K562 (cell line): ENCODE measurements at regions not wholly inside any gene's neighbourhood (a gene's known extent, or its start where the extent isn't known, plus 50 kb on each side); places are given as distances from the start of the nearest gene placed in this dataset.

Experiments used
- ATAC-seq: fragments of 200-7000 bp; cut with Tn5 transposase; 3 replicates; pipeline ENCODE4 v1.9.1; 2020; ENCODE audit warnings: moderate library complexity
- BruUV-seq: library from RNA; stranded (reverse); fragments of 400-500 nt; replicated peaks from 2 replicates; lab custom pipeline; 2021; lab: Mats Ljungman, UMichigan
- CTCF ChIA-PET: fragments of 300-600 bp; formaldehyde crosslinking; extraction: SDS; loops from one replicate; lab custom pipeline; 2021; ENCODE audit warnings: low intra/inter-chr PET ratio; lab: Yijun Ruan, JAX
- POLR2A ChIA-PET: fragments of 300-600, 350-650 bp; sonication (Branson Sonifier 250); formaldehyde crosslinking; extraction: SDS; loops from one replicate; lab custom pipeline; 2021; ENCODE audit warnings: antibody characterized with exemption, inconsistent platforms; lab: Yijun Ruan, JAX
- DNase-seq, 4 experiments: peaks; one replicate each; pipeline versions ENCODE4 v3.0.0 to v3.0.0-alpha.2; 2011 to 2018; ENCODE audit warnings: low spot score in 3 of 4, mixed read lengths in 3 of 4; ENCODE audit errors: extremely low read depth in 1 of 4
- FAIRE-seq: peaks from 2 replicates; lab custom pipeline; 2011; peaks lifted over from hg19 to GRCh38; lab: Jason Lieb, UNC
- H2AFZ ChIP-seq: 2 replicates; pipeline ENCODE4 v1.6.0; 2011; ENCODE audit warnings: low read depth, low read length, control low read depth, inconsistent platforms
- H3K27ac ChIP-seq: fragments of 200-600 bp; 3 replicates; pipeline ENCODE4 v1.8.0; 2011; ENCODE audit warnings: low read depth, mild to moderate bottlenecking, control low read depth, inconsistent platforms, low read length, moderate library complexity, mixed read lengths; ENCODE audit errors: extremely low read depth
- H3K27me3 ChIP-seq, 2 experiments: fragments of 300-600 bp in 1 of 2; 2 replicates in 1 of 2; 3 replicates in 1 of 2; pipeline versions ENCODE4 v1.6.0 to v1.8.0; 2011; ENCODE audit warnings: inconsistent platforms in 2 of 2, low read length in 2 of 2, mild to moderate bottlenecking in 1 of 2, mixed read lengths in 1 of 2, moderate library complexity in 1 of 2; ENCODE audit not compliant: control insufficient read depth in 2 of 2, insufficient read depth in 2 of 2
- H3K36me3 ChIP-seq: fragments of 300-600 bp; 3 replicates; pipeline ENCODE4 v1.8.0; 2011; ENCODE audit warnings: mild to moderate bottlenecking, low read length, inconsistent platforms; ENCODE audit not compliant: control insufficient read depth, insufficient read depth
- H3K4me1 ChIP-seq, 2 experiments: fragments of 200-600 bp in 1 of 2; replicated peaks in 1 of 2; 2 replicates in 1 of 2; 3 replicates in 1 of 2; pipeline versions ENCODE4 v1.5.1 to v1.8.0; 2011; ENCODE audit warnings: inconsistent platforms in 2 of 2, low read length in 2 of 2, mild to moderate bottlenecking in 1 of 2, mixed read lengths in 1 of 2, moderate library complexity in 1 of 2; ENCODE audit not compliant: control insufficient read depth in 2 of 2, insufficient read depth in 2 of 2
- H3K4me2 ChIP-seq: 2 replicates; pipeline ENCODE4 v1.6.1; 2011; ENCODE audit warnings: low read length, control low read depth, inconsistent platforms, mixed read lengths; ENCODE audit not compliant: insufficient read depth
- H3K4me3 ChIP-seq: fragments of 200-600 bp; sonication (generic), shearing (Covaris generic); 2 replicates; pipeline ENCODE4 v1.5.1; 2016; ENCODE audit warnings: control low read depth, inconsistent platforms
- H3K79me2 ChIP-seq: fragments of 200-600 bp; 3 replicates; pipeline ENCODE4 v1.8.0; 2011; ENCODE audit warnings: low read length, inconsistent platforms; ENCODE audit not compliant: control insufficient read depth, insufficient read depth
- H3K9ac ChIP-seq, 2 experiments: 2 replicates each; pipeline versions ENCODE4 v1.6.0 to v1.6.1; 2011; ENCODE audit warnings: low read depth in 2 of 2, low read length in 2 of 2, control low read depth in 1 of 2, inconsistent platforms in 1 of 2, mild to moderate bottlenecking in 1 of 2, mixed read lengths in 1 of 2; ENCODE audit not compliant: insufficient read depth in 1 of 2
- H3K9me1 ChIP-seq: one replicate; pipeline ENCODE4 v1.6.0; 2011; ENCODE audit warnings: inconsistent platforms, mild to moderate bottlenecking, low read length, moderate library complexity; ENCODE audit not compliant: control insufficient read depth, insufficient read depth
- H3K9me3 ChIP-seq: replicated peaks from 2 replicates; pipeline ENCODE4 v1.5.1; 2011; ENCODE audit warnings: low read depth, low read length, inconsistent platforms; ENCODE audit not compliant: control insufficient read depth, insufficient read depth
- H4K20me1 ChIP-seq: replicated peaks from 2 replicates; pipeline ENCODE4 v1.6.1; 2011; ENCODE audit warnings: low read length, inconsistent platforms, mixed read lengths; ENCODE audit not compliant: control insufficient read depth, insufficient read depth
- ARID4B ChIP-seq: sonication (generic); formaldehyde crosslinking; IDR thresholded peaks from 2 replicates; pipeline ENCODE4 v1.8.0; 2022; ENCODE audit warnings: mild to moderate bottlenecking, missing genetic modification reagents
- CC2D1A ChIP-seq: fragments of 450-650 bp; IDR thresholded peaks from 2 replicates; pipeline ENCODE4 v1.6.1; 2017; ENCODE audit warnings: mild to moderate bottlenecking
- E2F6 ChIP-seq, 2 experiments: IDR thresholded peaks; 2 replicates each; pipeline ENCODE4 v1.6.1; 2011; ENCODE audit warnings: borderline replicate concordance in 1 of 2, control low read depth in 1 of 2, low read depth in 1 of 2, low read length in 1 of 2, mild to moderate bottlenecking in 1 of 2, mixed read lengths in 1 of 2, moderate library complexity in 1 of 2; ENCODE audit not compliant: insufficient read depth in 1 of 2, insufficient read length in 1 of 2, poor library complexity in 1 of 2, severe bottlenecking in 1 of 2; ENCODE audit errors: extremely low read depth in 1 of 2
- GATAD2B ChIP-seq: fragments of 450-650 bp; IDR thresholded peaks from 2 replicates; pipeline ENCODE4 v1.6.1; 2017; ENCODE audit warnings: mild to moderate bottlenecking, borderline replicate concordance
- HDAC6 ChIP-seq: IDR thresholded peaks from 2 replicates; pipeline ENCODE4 v1.6.1; 2012; ENCODE audit warnings: low read depth, mild to moderate bottlenecking, control low read depth, inconsistent platforms, low read length, moderate library complexity
- HIVEP1 ChIP-seq: fragments of 250-450 bp; sonication (Bioruptor Pico); IDR thresholded peaks from 2 replicates; pipeline ENCODE4 v1.4.0; 2020; ENCODE audit warnings: mild to moderate bottlenecking
- JUN ChIP-seq, 2 experiments: sonication (generic) in 1 of 2; formaldehyde crosslinking in 1 of 2; IDR thresholded peaks; 2 replicates each; pipeline versions ENCODE4 v1.6.1 to v1.8.0; 2012 to 2022; ENCODE audit warnings: borderline replicate concordance in 2 of 2, mild to moderate bottlenecking in 2 of 2, improper control_type of control experiment in 1 of 2, low read depth in 1 of 2, low read length in 1 of 2, missing genetic modification reagents in 1 of 2
- MEF2A ChIP-seq: IDR thresholded peaks from 2 replicates; pipeline ENCODE4 v1.6.1; 2011; ENCODE audit warnings: low read depth, mild to moderate bottlenecking, low read length, moderate library complexity; ENCODE audit not compliant: control insufficient read depth
- NFE2L1 ChIP-seq: fragments of 450-650 bp; IDR thresholded peaks from 2 replicates; pipeline ENCODE4 v1.6.1; 2016; ENCODE audit warnings: missing genetic modification characterization, low read depth, mild to moderate bottlenecking, missing compliant biosample characterization, moderate library complexity, borderline replicate concordance
- OTX1 ChIP-seq: fragments of 450-650 bp; formaldehyde crosslinking; IDR thresholded peaks from 2 replicates; pipeline ENCODE4 v1.4.0; 2022; ENCODE audit warnings: mild to moderate bottlenecking
- POU5F1 ChIP-seq: fragments of 150-350 bp; IDR thresholded peaks from 2 replicates; pipeline ENCODE4 v1.6.1; 2014; ENCODE audit warnings: borderline replicate concordance, low read length, low read depth, mild to moderate bottlenecking; ENCODE audit not compliant: partially characterized antibody
- U2AF1 ChIP-seq: fragments of 200-400 bp; formaldehyde crosslinking; optimal IDR thresholded peaks from 2 replicates; pipeline ENCODE3; 2017; ENCODE audit warnings: mild to moderate bottlenecking, low read depth, low read length, moderate library complexity
- ZFP91 ChIP-seq: sonication (generic); formaldehyde crosslinking; IDR thresholded peaks from 2 replicates; pipeline ENCODE4 v1.8.0; 2022; ENCODE audit warnings: mild to moderate bottlenecking, missing genetic modification reagents
- WGBS: fragments of 100-300 bp; shearing (Covaris generic); methylation state at CpG from one replicate; pipeline ENCODE4 v1.1.6; 2016; ENCODE audit warnings: low coverage, mixed read lengths; ENCODE audit not compliant: insufficient coverage; ENCODE audit errors: missing lambda C conversion rate; 5-methylcytosine and 5-hydroxymethylcytosine counted together
- in situ Hi-C: fragments of 300-500 bp; cut with MboI; formaldehyde crosslinking; loops from 4 replicates; pipeline ENCODE4 v1.15.0; 2018; ENCODE audit warnings: inconsistent platforms, mixed read lengths
- intact Hi-C: fragments of 100-400 bp; cut with micrococcal nuclease; formaldehyde crosslinking; loops from 2 replicates; pipeline ENCODE4 v1.14.2; 2022

GRCh38 chr7:110454713-110455112 is 636.2 kb upstream of the LRRN3 start:
- ATAC-seq = no peak
- no TSS peak for BruUV-seq
- Histone ChIP-seq H4K20me1 (no peaks in the 10 kb centered on the region), H3K36me3 (no peaks in the 10 kb centered on the region), H3K27me3 (no peaks in the 10 kb centered on the region), H3K9me3 (peaks cover 3% of the 10 kb centered on the region), H3K9ac (no peak overlapping the region), H3K9me1 (no peaks in the 10 kb centered on the region), H3K4me3 (no peak overlapping the region), H2AFZ (no peak overlapping the region), H3K4me2 (no peak overlapping the region), H3K27ac (no peak overlapping the region), H3K4me1 (no peaks in the 10 kb centered on the region), H3K79me2 (no peaks in the 10 kb centered on the region)
- no peak for DNase-seq
- POLR2A ChIA-PET = no interaction called here
- TF ChIP-seq E2F6 (IDR thresholded peaks at IDR 0.05; ENCODE audit: borderline replicate concordance in 1 of 2, extremely low read depth in 1 of 2, insufficient read depth in 1 of 2, insufficient read length in 1 of 2, low read depth in 1 of 2, low read length in 1 of 2, poor library complexity in 1 of 2, severe bottlenecking in 1 of 2) = no peak
- no peak for TF ChIP-seq HDAC6
- no peak for TF ChIP-seq HIVEP1 (CRISPR knock-in tag)
- no peak for TF ChIP-seq ZFP91 (CRISPR knock-in tag)
- TF ChIP-seq ARID4B = no peak
- no peak for TF ChIP-seq OTX1 (CRISPR knock-in tag)
- no peak for TF ChIP-seq JUN (IDR thresholded peaks at IDR 0.05; ENCODE audit: borderline replicate concordance, low read depth, low read length)
- no peak for TF ChIP-seq JUN (CRISPR knock-in tag; IDR thresholded peaks at IDR 0.05; ENCODE audit: borderline replicate concordance)
- TF ChIP-seq MEF2A = no peak
- TF ChIP-seq GATAD2B = no peak
- TF ChIP-seq NFE2L1 (tag) = no peak
- TF ChIP-seq CC2D1A = no peak
- no peak for TF ChIP-seq POU5F1
- no peak for TF ChIP-seq U2AF1
- no peak for FAIRE-seq
- intact Hi-C loops = no loop called here
- 1% methylated on average over 3 of the region's 3 CpGs for WGBS
- in situ Hi-C loops = no loop called here
- CTCF ChIA-PET = no interaction called here
